CD8-positive, alpha-beta memory T cell (primary cell): ENCODE measurements at regions not wholly inside any gene's neighbourhood (a gene's known extent, or its start where the extent isn't known, plus 50 kb on each side); places are given as distances from the start of the nearest gene placed in this dataset.
A peak's percentile ranks its signal among the peaks of the same experiment; 100 is the strongest.

Experiments
- CTCF ChIA-PET: fragments of 350-600 bp; sonication (Branson Sonifier 250); formaldehyde crosslinking; loops from one replicate; lab custom pipeline; 2021; ENCODE audit warnings: antibody characterized with exemption; lab: Charles Lee
- POLR2A ChIA-PET: fragments of 350-600 bp; sonication (Branson Sonifier 250); formaldehyde crosslinking; loops from one replicate; lab custom pipeline; 2021; ENCODE audit warnings: antibody characterized with exemption; lab: Charles Lee
- DNase-seq, 5 donors: peaks; one replicate each; pipeline versions ENCODE4 v3.0.0 to v3.0.0-alpha.2; 2020 to 2022; ENCODE audit warnings: mixed read lengths in 1 of 5
- H3K27ac ChIP-seq: one replicate; pipeline ENCODE4 v1.7.0; 2013; ENCODE audit warnings: low read depth, mild to moderate bottlenecking, low read length, moderate library complexity
- H3K27me3 ChIP-seq: 2 replicates; pipeline ENCODE4 v1.7.0; 2013; ENCODE audit warnings: low read length, mild to moderate bottlenecking; ENCODE audit not compliant: insufficient read depth, poor library complexity, severe bottlenecking
- H3K36me3 ChIP-seq: 2 replicates; pipeline ENCODE4 v1.7.0; 2013; ENCODE audit warnings: mild to moderate bottlenecking, low read length, moderate library complexity; ENCODE audit not compliant: insufficient read depth
- H3K4me1 ChIP-seq: 2 replicates; pipeline ENCODE4 v1.7.0; 2013; ENCODE audit warnings: mild to moderate bottlenecking, low read length, moderate library complexity; ENCODE audit not compliant: insufficient read depth
- H3K4me3 ChIP-seq: 2 replicates; pipeline ENCODE4 v1.7.0; 2013; ENCODE audit warnings: mild to moderate bottlenecking, low read length
- H3K9me3 ChIP-seq: 2 replicates; pipeline ENCODE4 v1.7.0; 2013; ENCODE audit warnings: mild to moderate bottlenecking, low read length
- H3K27ac Mint-ChIP-seq, 8 donors: one replicate each; pipeline ENCODE4 v1.8.0; 2020 to 2021; ENCODE audit warnings: mixed read lengths in 8 of 8, mild to moderate bottlenecking in 6 of 8, inconsistent platforms in 3 of 8, moderate library complexity in 3 of 8
- H3K27me3 Mint-ChIP-seq, 2 donors: one replicate each; pipeline ENCODE4 v1.8.0; 2020 to 2021; ENCODE audit warnings: mixed read lengths in 2 of 2, mild to moderate bottlenecking in 1 of 2, moderate library complexity in 1 of 2
- H3K36me3 Mint-ChIP-seq, 3 donors: one replicate each; pipeline ENCODE4 v1.8.0; 2020 to 2021; ENCODE audit warnings: mixed read lengths in 3 of 3, inconsistent platforms in 1 of 3, mild to moderate bottlenecking in 1 of 3
- H3K4me1 Mint-ChIP-seq, 3 donors: one replicate each; pipeline ENCODE4 v1.8.0; 2020 to 2021; ENCODE audit warnings: mixed read lengths in 3 of 3, inconsistent platforms in 1 of 3, mild to moderate bottlenecking in 1 of 3
- H3K4me3 Mint-ChIP-seq, 7 donors: one replicate each; pipeline ENCODE4 v1.8.0; 2020 to 2021; ENCODE audit warnings: mixed read lengths in 7 of 7, mild to moderate bottlenecking in 6 of 7, moderate library complexity in 4 of 7, inconsistent platforms in 2 of 7
- H3K9me3 Mint-ChIP-seq, 5 donors: one replicate each; pipeline ENCODE4 v1.8.0; 2020 to 2022; ENCODE audit warnings: mixed read lengths in 5 of 5, mild to moderate bottlenecking in 3 of 5, moderate library complexity in 2 of 5, inconsistent platforms in 1 of 5

GRCh38 chr14:51145246-51145645, 50.3 kb upstream of the TRIM9 start:
- CTCF ChIA-PET, result no interaction called here
- no peak overlapping the region for H3K27ac ChIP-seq
- Mint-ChIP-seq H3K36me3 (peaks cover 0 to 8% (median 0%) of the 10 kb centered on the region in 3 donors), H3K27ac (no peak overlapping the region), H3K9me3 (peaks cover 2 to 10% (median 4%) of the 10 kb centered on the region in 5 donors), H3K4me1 (no peaks in the 10 kb centered on the region), H3K27me3 (peaks cover 1 to 10% of the 10 kb centered on the region in 2 donors), H3K4me3 (no peak overlapping the region)
- H3K36me3 ChIP-seq, result no peaks in the 10 kb centered on the region
- no peaks in the 10 kb centered on the region for H3K27me3 ChIP-seq
- no peaks in the 10 kb centered on the region for H3K4me1 ChIP-seq
- no peak for DNase-seq
- no peak overlapping the region for H3K4me3 ChIP-seq
- H3K9me3 ChIP-seq, result no peaks in the 10 kb centered on the region
- POLR2A ChIA-PET, result no interaction called here

GRCh38 chr14:51147183-51147582, 52.3 kb upstream of the TRIM9 start:
- no peak for DNase-seq
- Histone ChIP-seq H3K4me3 (no peak overlapping the region), H3K36me3 (no peaks in the 10 kb centered on the region), H3K27ac (no peak overlapping the region), H3K4me1 (no peaks in the 10 kb centered on the region), H3K27me3 (no peaks in the 10 kb centered on the region), H3K9me3 (no peaks in the 10 kb centered on the region)
- Mint-ChIP-seq H3K9me3 (peaks cover 0 to 10% (median 4%) of the 10 kb centered on the region in 5 donors), H3K27me3 (peaks cover 0 to 10% of the 10 kb centered on the region in 2 donors), H3K4me1 (no peaks in the 10 kb centered on the region), H3K27ac (peak overlapping the region in 1 of 8 donors; percentile 65), H3K36me3 (peaks cover 0 to 8% (median 0%) of the 10 kb centered on the region in 3 donors), H3K4me3 (no peak overlapping the region)
- ChIA-PET POLR2A (no interaction called here), CTCF (no interaction called here)

- Mint-ChIP-seq H3K36me3 (no peaks in the 10 kb centered on the region), H3K4me3 (no peak overlapping the region), H3K27me3 (peaks cover 0 to 2% of the 10 kb centered on the region in 2 donors), H3K4me1 (no peaks in the 10 kb centered on the region), H3K27ac (no peak overlapping the region), H3K9me3 (peaks cover 0 to 3% (median 0%) of the 10 kb centered on the region in 5 donors)
- no peaks in the 10 kb centered on the region for H3K36me3 ChIP-seq
- ChIA-PET CTCF (no interaction called here), POLR2A (no interaction called here)
- H3K9me3 ChIP-seq, result no peaks in the 10 kb centered on the region
- H3K27ac ChIP-seq, result no peak overlapping the region
- DNase-seq, result no peak
- no peaks in the 10 kb centered on the region for H3K4me1 ChIP-seq
- H3K4me3 ChIP-seq, result no peak overlapping the region
- no peaks in the 10 kb centered on the region for H3K27me3 ChIP-seq
Measured at GRCh38 chr14:51155326-51155725, 60.4 kb upstream of the TRIM9 start.

GRCh38 chr14:51157012-51157411, 62.1 kb upstream of the TRIM9 start:
- ChIA-PET CTCF (no interaction called here), POLR2A (no interaction called here)
- no peak for DNase-seq
- Histone ChIP-seq H3K9me3 (no peaks in the 10 kb centered on the region), H3K27ac (no peak overlapping the region), H3K4me1 (no peaks in the 10 kb centered on the region), H3K36me3 (no peaks in the 10 kb centered on the region), H3K27me3 (no peaks in the 10 kb centered on the region), H3K4me3 (no peak overlapping the region)
- peaks cover 0 to 2% of the 10 kb centered on the region in 2 donors for H3K27me3 Mint-ChIP-seq
- no peak overlapping the region for H3K4me3 Mint-ChIP-seq
- peaks cover 0 to 3% (median 0%) of the 10 kb centered on the region in 5 donors for H3K9me3 Mint-ChIP-seq
- no peaks in the 10 kb centered on the region for H3K36me3 Mint-ChIP-seq
- H3K27ac Mint-ChIP-seq, result no peak overlapping the region
- no peaks in the 10 kb centered on the region for H3K4me1 Mint-ChIP-seq

- ChIA-PET CTCF (no interaction called here), POLR2A (no interaction called here)
- Mint-ChIP-seq H3K27me3 (peaks cover 0 to 2% of the 10 kb centered on the region in 2 donors), H3K4me3 (no peak overlapping the region), H3K9me3 (no peaks in the 10 kb centered on the region), H3K27ac (no peak overlapping the region), H3K36me3 (no peaks in the 10 kb centered on the region), H3K4me1 (no peaks in the 10 kb centered on the region)
- H3K4me1 ChIP-seq, result no peaks in the 10 kb centered on the region
- no peak for DNase-seq
- H3K27me3 ChIP-seq, result no peaks in the 10 kb centered on the region
- H3K36me3 ChIP-seq, result no peaks in the 10 kb centered on the region
- H3K27ac ChIP-seq, result no peak overlapping the region
- H3K4me3 ChIP-seq, result no peak overlapping the region
- no peaks in the 10 kb centered on the region for H3K9me3 ChIP-seq
Measured at GRCh38 chr14:51160871-51161270, 66.0 kb upstream of the TRIM9 start.

GRCh38 chr14:51165415-51165814, 70.5 kb upstream of the TRIM9 start:
- Histone ChIP-seq H3K4me1 (no peaks in the 10 kb centered on the region), H3K36me3 (no peaks in the 10 kb centered on the region), H3K4me3 (no peak overlapping the region), H3K27ac (no peak overlapping the region), H3K9me3 (no peaks in the 10 kb centered on the region), H3K27me3 (no peaks in the 10 kb centered on the region)
- CTCF ChIA-PET, result no interaction called here
- no peaks in the 10 kb centered on the region for H3K9me3 Mint-ChIP-seq
- no peaks in the 10 kb centered on the region for H3K4me1 Mint-ChIP-seq
- peaks cover 0 to 3% of the 10 kb centered on the region in 2 donors for H3K27me3 Mint-ChIP-seq
- no peaks in the 10 kb centered on the region for H3K36me3 Mint-ChIP-seq
- DNase-seq, result no peak
- no peak overlapping the region for H3K4me3 Mint-ChIP-seq
- POLR2A ChIA-PET, result no interaction called here
- H3K27ac Mint-ChIP-seq, result no peak overlapping the region

GRCh38 chr14:51167587-51168214, 72.3 kb upstream of the TMX1 start:
- H3K27ac ChIP-seq, result no peak overlapping the region
- Mint-ChIP-seq H3K36me3 (no peaks in the 10 kb centered on the region), H3K27me3 (peaks cover 3% of the 10 kb centered on the region in 2 donors), H3K27ac (no peak overlapping the region), H3K4me1 (no peaks in the 10 kb centered on the region), H3K4me3 (no peak overlapping the region), H3K9me3 (no peaks in the 10 kb centered on the region)
- no peaks in the 10 kb centered on the region for H3K4me1 ChIP-seq
- CTCF ChIA-PET, result no interaction called here
- no peak overlapping the region for H3K4me3 ChIP-seq
- no peaks in the 10 kb centered on the region for H3K9me3 ChIP-seq
- no peaks in the 10 kb centered on the region for H3K27me3 ChIP-seq
- POLR2A ChIA-PET, result no interaction called here
- H3K36me3 ChIP-seq, result no peaks in the 10 kb centered on the region
- no peak for DNase-seq

- H3K27ac Mint-ChIP-seq, result no peak overlapping the region
- H3K36me3 Mint-ChIP-seq, result no peaks in the 10 kb centered on the region
- H3K27ac ChIP-seq, result no peak overlapping the region
- ChIA-PET POLR2A (no interaction called here), CTCF (no interaction called here)
- no peak for DNase-seq
- H3K4me1 ChIP-seq, result no peaks in the 10 kb centered on the region
- no peaks in the 10 kb centered on the region for H3K4me1 Mint-ChIP-seq
- H3K4me3 ChIP-seq, result no peak overlapping the region
- H3K9me3 Mint-ChIP-seq, result no peaks in the 10 kb centered on the region
- H3K27me3 Mint-ChIP-seq, result peaks cover 3 to 5% of the 10 kb centered on the region in 2 donors
- H3K36me3 ChIP-seq, result no peaks in the 10 kb centered on the region
- no peaks in the 10 kb centered on the region for H3K27me3 ChIP-seq
- no peaks in the 10 kb centered on the region for H3K9me3 ChIP-seq
- H3K4me3 Mint-ChIP-seq, result no peak overlapping the region
Measured at GRCh38 chr14:51168215-51168613, 71.8 kb upstream of the TMX1 start.
